ENCODE measurements at regions not wholly inside any gene's neighbourhood (a gene's known extent, or its start where the extent isn't known, plus 50 kb on each side); places are given as distances from the start of the nearest gene placed in this dataset.

- no peak for DNase-seq (ENCODE audit: low spot score in 2 of 2, unreplicated experiment in 2 of 2)
- H3K9me3 Mint-ChIP-seq, result no peaks in the 10 kb centered on the region
- H3K4me3 Mint-ChIP-seq, result no peak overlapping the region
- no peak overlapping the region for H3K27ac Mint-ChIP-seq
- peaks cover 5% of the 10 kb centered on the region for H3K4me1 Mint-ChIP-seq
- H3K36me3 Mint-ChIP-seq, result no peaks in the 10 kb centered on the region
- no peaks in the 10 kb centered on the region for H3K27me3 Mint-ChIP-seq (ENCODE audit: low read depth)
- no peak for TF ChIP-seq CTCF (IDR thresholded peaks at IDR 0.05; ENCODE audit: unreplicated experiment)
Observed at GRCh38 chr3:153673853-153674252, 447.3 kb upstream of the ARHGEF26 start.

- Mint-ChIP-seq H3K36me3 (no peaks in the 10 kb centered on the region), H3K4me1 (no peaks in the 10 kb centered on the region), H3K9me3 (peaks cover 8% of the 10 kb centered on the region), H3K4me3 (no peak overlapping the region), H3K27me3 (ENCODE audit: low read depth) (peaks cover 4% of the 10 kb centered on the region), H3K27ac (no peak overlapping the region)
- DNase-seq (ENCODE audit: low spot score in 2 of 2, unreplicated experiment in 2 of 2), result no peak
- no peak for TF ChIP-seq CTCF (IDR thresholded peaks at IDR 0.05; ENCODE audit: unreplicated experiment)
Observed at GRCh38 chr3:153679714-153680113, 441.5 kb upstream of the ARHGEF26 start.

- TF ChIP-seq CTCF (IDR thresholded peaks at IDR 0.05; ENCODE audit: unreplicated experiment), result no peak
- Mint-ChIP-seq H3K4me1 (no peaks in the 10 kb centered on the region), H3K4me3 (no peak overlapping the region), H3K9me3 (peaks cover 8% of the 10 kb centered on the region), H3K27ac (no peak overlapping the region), H3K36me3 (no peaks in the 10 kb centered on the region), H3K27me3 (ENCODE audit: low read depth) (peaks cover 4% of the 10 kb centered on the region)
- no peak for DNase-seq (ENCODE audit: low spot score in 2 of 2, unreplicated experiment in 2 of 2)
Observed at GRCh38 chr3:153680526-153680925, 440.7 kb upstream of the ARHGEF26 start.

GRCh38 chr3:153681057-153681456 is 440.1 kb upstream of the ARHGEF26 start:
- no peak for TF ChIP-seq CTCF (IDR thresholded peaks at IDR 0.05; ENCODE audit: unreplicated experiment)
- Mint-ChIP-seq H3K27ac (no peak overlapping the region), H3K4me3 (no peak overlapping the region)

DNA sequence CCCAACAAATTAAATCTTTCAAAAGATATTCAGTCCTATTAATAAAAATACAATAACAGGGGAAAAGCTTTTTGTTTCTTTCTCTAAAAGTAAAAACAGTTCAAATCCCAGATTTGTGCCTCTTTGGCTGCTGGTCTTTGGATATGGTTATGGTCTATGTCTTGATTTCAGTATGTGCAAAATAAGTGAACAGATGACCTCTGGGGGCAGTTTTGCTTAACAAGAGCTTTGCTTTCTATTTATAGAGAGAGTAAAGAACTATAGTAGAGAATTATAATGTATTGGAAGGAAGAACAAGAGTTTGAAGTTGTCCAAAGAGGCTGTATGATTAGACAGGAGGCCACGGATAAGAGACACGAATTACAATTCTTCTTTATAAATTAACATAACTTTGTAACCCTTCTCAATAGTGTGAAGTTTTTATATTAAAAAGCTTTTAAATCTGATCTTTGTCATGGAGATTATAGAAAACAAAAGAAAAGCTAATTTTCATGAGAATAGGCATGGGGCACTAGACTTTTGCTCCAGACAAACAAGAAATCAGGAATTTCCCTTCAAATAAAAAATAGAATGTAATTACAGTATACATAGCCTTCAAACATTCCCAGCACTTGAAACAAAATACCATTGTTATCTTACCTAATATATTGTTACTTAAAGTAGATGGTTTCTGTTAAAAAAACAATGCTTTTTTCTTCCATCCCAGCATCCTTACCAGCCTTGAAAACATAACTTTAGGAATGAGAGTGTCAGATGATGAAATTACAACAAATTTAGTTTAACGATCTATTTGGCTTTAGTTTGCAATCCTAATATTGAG is 432.7 kb upstream of the ARHGEF26 start:
- Mint-ChIP-seq H3K36me3 (no peaks in the 10 kb centered on the region), H3K27me3 (ENCODE audit: low read depth) (no peaks in the 10 kb centered on the region), H3K9me3 (no peaks in the 10 kb centered on the region), H3K4me3 (no peak overlapping the region), H3K27ac (no peak overlapping the region), H3K4me1 (no peaks in the 10 kb centered on the region)
- no peak for DNase-seq (ENCODE audit: low spot score in 2 of 2, unreplicated experiment in 2 of 2)
- TF ChIP-seq CTCF (IDR thresholded peaks at IDR 0.05; ENCODE audit: unreplicated experiment), result no peak

More at GRCh38 chr3:153681057-153681456, 440.1 kb upstream of the ARHGEF26 start:
- Mint-ChIP-seq H3K4me1 (no peaks in the 10 kb centered on the region), H3K36me3 (no peaks in the 10 kb centered on the region), H3K27me3 (ENCODE audit: low read depth) (peaks cover 4% of the 10 kb centered on the region), H3K9me3 (peaks cover 8% of the 10 kb centered on the region)
- DNase-seq (ENCODE audit: low spot score in 2 of 2, unreplicated experiment in 2 of 2), result no peak
